NCI-H187 treated with DMSO at 0.1 percent for 48 hours (cell line): ENCODE measurements at regions not wholly inside any gene's neighbourhood (a gene's known extent, or its start where the extent isn't known, plus 50 kb on each side); places are given as distances from the start of the nearest gene placed in this dataset.
"Not testable (repeated sequence)": the region's sequence is repeated elsewhere in the genome, so short reads cannot be mapped to it uniquely, and the experiment has no call there.

Source experiments
- DNase-seq: peaks from one replicate; lab custom pipeline; 2025; lab: John Stamatoyannopoulos, UW

DNA sequence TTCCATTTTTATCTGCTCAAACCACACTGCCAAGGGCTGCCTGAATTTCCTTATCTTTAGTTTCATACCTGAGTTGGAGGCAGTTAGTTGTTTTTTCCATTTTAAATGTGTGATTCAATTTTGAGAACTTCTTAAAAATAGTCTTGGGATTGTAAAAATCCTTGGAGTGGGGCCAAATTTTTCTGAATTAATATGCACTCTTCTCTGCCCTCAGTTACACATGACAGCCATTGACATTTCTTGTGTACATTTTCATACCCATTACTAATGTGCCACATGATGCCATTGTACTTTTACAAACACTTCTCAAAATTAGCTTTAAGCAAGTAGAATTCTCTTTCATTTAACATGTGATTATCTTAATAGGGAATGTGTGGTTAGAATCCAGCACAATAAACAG, 141.7 kb downstream of the C3orf38 start:
- no peak for DNase-seq

DNA sequence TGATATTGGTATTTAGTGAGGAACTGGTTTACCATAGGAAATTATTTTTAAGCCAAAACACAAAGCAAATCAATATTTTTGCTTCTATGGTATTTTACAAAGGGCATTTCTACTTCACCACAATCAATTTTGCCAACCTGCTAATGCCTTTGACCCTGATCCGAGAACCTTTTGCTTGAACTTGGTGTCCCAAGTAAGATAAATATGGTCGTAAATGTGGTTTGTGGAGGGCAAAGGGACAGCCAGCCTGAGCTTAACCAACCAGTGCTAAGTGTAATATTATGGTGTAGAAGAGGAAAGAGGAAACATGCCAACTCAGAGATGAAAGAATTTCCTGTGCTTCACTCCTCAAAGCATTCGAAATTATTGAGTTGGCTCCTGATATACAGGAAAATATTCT, 148.4 kb downstream of the C3orf38 start:
- DNase-seq = no peak

DNA sequence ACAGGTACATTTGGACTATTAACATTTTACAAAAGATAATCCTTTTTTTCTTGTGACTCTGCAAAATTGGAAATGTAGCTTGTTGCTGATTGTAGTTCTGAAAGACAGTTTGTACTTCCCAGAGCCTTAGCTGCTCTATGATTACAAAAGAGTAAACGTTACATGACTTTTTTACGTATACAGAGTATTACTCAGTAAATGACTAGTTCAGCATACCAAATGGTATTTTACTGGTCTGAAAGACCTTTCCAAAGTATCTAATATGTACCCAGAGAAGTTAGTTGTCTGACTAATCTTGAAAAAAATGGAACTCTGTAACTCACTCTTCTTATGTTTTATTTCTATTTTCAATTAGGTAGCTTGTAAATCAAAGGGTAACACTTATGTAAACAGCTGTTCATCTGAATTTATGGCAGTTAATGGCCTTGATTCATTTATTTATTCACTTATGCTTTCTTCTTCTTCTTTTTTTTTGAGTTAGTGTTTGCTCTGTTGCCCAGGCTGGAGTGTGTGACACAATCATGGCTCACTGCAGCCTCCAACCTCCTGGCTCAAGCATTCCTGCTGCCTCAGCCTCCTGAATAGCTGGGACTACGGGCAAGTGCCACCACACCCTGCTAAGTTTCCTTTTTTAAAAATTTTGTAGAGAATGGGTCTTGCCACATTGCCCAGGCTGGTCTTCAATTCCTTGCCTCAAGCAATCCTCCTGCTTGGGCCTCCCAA, 151.7 kb downstream of the C3orf38 start:
- DNase-seq = no peak

GRCh38 chr3:88301996-88302393, 152.2 kb downstream of the C3orf38 start:
- DNase-seq = no peak

- not testable (repeated sequence) for DNase-seq
Observed at GRCh38 chr3:88303331-88303904, 153.7 kb downstream of the C3orf38 start.

DNA sequence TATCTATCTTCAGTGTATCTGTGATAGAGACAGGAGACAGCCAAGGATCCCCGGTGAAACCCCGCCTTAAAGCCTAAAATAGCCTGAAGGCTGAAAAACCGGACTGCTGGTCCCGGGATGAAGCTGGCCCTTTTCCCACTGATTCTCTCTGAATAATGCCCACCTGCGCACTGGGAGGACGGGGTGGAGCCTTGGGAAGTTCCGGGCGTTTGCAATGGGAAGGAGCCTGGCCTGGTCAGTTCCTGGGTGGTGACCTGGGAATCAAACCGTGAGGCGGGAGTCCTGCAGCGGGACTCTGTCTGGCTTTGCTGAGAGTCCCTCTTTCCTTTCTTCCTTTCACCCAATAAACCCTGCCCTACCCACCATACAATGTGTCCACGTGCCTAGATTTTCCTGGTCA, 157.9 kb downstream of the C3orf38 start:
- DNase-seq = no peak

DNA sequence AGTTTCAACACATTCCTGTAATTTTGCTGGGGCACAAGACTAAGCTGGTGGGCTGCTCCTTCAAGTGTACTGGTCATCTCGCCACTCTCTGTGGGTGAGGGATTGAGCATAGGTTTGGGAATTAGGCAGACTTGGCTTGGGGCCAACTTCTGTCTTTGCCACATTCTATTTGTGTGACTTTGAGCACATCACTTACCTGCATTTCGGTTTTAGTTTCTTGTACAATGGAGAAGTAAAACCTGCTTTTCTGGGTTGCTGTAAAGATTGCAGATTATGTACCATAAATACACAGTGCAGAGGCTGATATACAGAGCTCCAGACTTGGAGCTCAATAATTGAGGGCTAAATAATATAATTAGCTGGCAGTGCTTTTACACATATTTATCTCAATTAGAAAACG, 162.1 kb downstream of the C3orf38 start:
- DNase-seq = no peak

DNA sequence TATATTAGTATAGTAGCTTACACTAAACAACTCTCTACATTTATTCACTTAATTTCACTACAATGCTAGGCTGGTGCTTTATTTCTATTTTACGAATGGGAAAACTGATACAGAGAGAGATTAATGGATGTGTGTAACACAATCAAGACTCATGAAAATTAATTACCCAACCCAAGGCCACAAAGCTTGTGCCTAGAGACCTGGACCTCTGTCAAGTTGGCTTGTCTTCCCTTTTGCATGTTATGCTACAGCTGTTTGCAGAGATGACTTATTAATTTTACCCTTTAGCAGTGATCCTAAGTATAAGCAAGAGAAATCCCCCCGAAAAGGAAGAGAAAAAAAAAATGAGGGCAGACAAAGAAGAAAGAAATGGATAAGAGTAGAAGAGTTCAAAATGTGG, 162.5 kb downstream of the C3orf38 start:
- no peak for DNase-seq

DNA sequence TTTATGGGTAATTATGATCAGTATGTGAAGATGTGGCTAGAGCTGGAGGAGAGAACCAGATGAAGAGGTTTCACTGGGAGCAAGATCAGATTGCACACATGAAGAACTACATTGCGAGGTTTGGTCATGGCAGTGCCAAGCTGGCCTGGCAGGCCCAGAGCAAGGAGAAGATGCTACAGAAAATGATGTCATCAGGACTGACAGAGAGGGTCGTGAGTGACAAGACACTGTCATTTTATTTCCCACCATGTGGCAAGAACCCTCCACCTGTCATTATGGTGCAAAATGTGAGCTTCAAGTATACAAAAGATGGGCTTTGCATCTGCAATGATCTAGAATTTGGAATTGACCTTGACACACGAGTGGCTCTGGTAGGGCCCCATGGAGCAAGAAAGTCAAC, 168.3 kb downstream of the C3orf38 start:
- no peak for DNase-seq

DNA sequence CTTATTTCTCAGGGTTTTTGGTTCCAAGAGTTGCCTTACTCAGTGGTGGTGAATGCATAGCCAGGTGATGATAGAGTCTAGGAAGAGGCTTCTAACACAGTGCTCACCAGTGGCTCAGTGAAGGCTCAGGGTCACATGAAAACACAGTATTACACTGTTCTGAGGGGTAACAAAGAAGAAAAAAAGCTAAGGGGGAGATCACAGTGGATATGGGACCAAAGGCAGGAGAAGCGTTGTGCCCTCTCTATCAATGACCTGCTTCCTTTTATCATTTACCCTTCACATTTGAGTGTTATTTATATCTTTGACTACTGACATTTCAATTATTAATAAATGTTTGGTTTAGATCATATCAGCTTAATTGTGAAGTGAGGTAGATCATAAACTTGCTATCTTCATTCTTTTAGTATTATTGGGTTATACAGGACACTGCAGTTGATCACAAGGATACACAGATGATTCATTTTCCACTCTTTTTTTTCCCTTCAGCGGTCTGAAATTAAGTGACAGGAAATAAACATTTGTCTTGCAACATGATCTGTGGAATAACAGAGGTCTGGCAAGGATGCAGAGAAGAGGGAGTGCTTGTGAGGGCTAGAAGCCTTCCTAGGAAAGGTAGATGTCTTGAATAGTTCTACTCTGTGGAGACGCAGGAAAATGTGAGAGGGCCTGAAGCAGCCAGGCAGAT, 171.7 kb downstream of the C3orf38 start:
- no peak for DNase-seq

DNA sequence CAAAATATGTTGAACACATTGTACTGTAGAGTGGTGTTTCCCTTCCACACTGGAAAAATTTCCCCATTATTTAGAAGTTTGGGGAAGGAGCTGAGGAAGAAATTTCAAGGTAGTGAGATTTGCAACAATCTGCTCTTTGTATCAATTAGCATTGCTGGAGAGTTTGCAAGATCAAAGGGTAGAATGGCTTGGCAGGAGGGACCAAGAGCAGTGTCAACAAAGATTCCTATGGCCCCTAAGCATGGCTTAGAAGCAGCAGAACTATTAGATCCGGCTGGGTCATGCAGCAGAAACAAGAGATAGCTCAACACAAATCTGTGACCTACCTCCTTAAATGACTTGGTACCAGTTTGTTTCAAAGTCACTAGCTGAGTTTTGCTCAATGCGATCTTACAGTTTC, 175.0 kb downstream of the C3orf38 start:
- DNase-seq = no peak

GRCh38 chr3:88334187-88334868, 184.6 kb downstream of the C3orf38 start:
- no peak for DNase-seq

DNA sequence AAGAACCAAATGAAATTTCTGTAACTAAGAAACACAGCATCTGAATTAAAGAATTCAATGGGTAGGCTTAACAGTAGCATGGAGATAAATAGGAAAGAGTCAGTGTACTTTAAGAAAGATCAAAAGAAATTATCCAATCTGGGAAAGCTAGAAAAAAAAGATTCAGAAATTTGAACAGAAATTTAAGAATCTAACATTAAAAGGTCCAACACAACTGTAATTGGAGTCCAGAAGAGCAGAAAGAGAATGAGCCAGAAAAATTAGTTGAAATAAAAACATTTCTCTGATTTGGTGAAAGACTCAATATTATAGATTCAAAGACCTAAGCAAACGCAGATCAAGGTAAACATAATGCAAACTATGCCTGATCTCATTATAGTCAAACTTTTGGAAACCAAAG, 187.1 kb downstream of the C3orf38 start:
- no peak for DNase-seq

GRCh38 chr3:88343264-88343663, 193.5 kb downstream of the C3orf38 start:
- DNase-seq = no peak

- DNase-seq = no peak
Observed at GRCh38 chr3:88346643-88347042, 196.9 kb downstream of the C3orf38 start.

DNA sequence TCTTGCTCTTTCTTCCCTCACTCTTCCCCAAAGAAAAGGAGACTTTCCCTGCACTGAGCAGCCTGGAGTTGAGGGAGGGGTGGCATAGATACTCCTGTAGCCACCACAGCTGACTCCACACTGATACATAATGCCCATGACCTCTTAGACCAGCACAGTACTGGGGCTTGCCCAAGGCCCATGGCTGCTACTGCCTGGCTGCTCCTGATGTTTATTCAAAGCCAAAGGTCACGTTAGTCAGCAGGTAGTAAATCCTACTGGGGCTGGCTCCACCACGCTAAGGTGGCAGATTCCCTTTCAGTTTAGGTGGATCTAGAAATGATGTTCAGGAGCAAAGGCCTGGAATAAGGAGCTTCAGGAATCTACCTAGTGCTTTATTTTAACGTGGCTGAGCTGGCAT, 212.7 kb downstream of the C3orf38 start:
- DNase-seq = no peak

GRCh38 chr3:88364926-88365325, 215.2 kb downstream of the C3orf38 start:
- DNase-seq = no peak

DNA sequence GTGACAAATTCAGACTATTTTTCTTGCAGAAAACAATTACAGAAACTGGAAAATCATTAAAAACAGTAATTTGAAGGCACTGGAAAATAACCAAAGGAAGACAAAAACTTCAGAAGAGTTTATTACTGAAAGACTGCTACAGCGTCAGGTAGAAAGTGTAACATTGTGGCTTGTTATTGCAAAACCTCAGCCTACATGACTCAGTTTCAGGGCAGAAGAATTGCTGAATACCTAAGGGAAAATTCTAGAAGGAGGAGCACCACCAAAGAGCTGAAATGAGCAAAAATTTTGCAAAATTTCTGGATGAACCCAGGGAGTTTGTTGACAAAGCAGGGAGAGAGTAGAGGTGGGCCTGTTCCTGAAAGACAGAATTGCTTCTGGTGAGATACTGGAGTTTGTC, 219.6 kb downstream of the C3orf38 start:
- DNase-seq = no peak

DNA sequence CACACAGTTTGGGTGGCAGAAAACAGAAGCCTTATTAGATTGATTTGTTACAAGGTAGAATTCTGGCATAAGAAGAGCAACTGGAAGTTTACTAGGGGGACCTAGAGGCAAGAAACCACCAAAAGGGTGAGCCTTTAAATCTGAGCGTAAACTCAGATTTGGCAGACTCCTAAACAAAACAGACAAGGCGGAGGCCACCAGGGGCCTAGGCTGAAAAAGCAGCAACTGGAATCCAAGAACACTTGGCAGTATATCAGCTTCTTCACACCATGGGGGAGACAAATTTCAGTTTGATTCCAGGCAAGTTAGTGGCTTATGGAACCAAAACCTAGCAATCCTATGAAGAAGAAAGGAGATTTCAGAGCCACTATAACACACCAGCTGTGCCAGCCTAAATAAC, 220.0 kb downstream of the C3orf38 start:
- no peak for DNase-seq

DNA sequence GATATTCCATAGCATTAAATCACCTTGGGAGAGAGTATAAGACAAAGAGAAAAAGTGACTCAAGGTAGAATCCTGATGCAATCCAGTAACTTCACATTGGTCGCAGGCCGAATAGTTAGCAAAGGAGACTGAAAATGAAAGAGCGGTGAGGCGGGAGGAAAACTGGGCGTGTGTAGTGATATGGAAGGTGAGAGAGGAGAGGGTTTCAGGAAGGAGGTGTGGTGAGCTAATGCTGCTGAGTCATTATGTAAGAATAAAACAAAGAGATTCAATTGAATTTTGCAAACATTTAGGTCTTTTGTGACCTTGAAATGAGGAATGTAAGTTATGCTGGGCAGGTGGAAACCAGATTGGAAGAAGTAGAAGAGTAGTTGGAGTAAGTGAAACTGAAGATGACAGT, 235.3 kb downstream of the C3orf38 start:
- no peak for DNase-seq

DNA sequence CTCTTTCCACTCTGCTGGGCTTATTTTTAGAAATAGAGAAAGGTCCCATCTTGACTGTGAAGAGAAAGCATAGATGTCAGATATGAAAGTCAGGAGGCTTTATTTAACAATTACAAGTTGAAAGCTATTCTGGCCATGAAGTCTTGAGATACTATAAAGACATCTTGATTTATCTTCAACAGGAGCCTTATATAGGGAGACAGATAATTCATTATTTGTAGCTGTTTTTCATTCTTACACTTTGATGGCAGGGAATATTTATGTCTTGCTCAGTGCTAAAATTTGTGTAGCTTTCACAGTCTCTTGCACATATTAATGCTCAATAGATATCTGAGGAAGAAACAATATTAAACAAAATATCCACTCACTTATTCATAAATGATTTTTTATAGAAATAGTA, 248.8 kb downstream of the C3orf38 start:
- DNase-seq = no peak

- DNase-seq = no peak
Observed at GRCh38 chr3:88403319-88403718, 253.6 kb downstream of the C3orf38 start.

- no peak for DNase-seq
Observed at GRCh38 chr3:88408097-88408496, 258.3 kb downstream of the C3orf38 start.
